Uterus (tissue), 3 donors: ENCODE measurements at regions not wholly inside any gene's neighbourhood (a gene's known extent, or its start where the extent isn't known, plus 50 kb on each side); places are given as distances from the start of the nearest gene placed in this dataset.

ENCODE experiments used
- DNase-seq, 2 donors: peaks; one replicate each; pipeline ENCODE4 v3.0.0-alpha.2; 2019 to 2020
- H3K27ac ChIP-seq, 2 donors: fragments of 200-600 bp; sonication (generic); 1 replicate in 1 of 2; 2 replicates in 1 of 2; pipeline ENCODE4 v1.5.1; 2016 to 2018
- H3K27me3 ChIP-seq, 2 donors: fragments of 200-600 bp; sonication (generic); one replicate each; pipeline ENCODE4 v1.5.1; 2018 to 2019; ENCODE audit warnings: control low read depth in 1 of 2
- H3K36me3 ChIP-seq, 2 donors: fragments of 200-600 bp; sonication (generic); one replicate each; pipeline ENCODE4 v1.5.1; 2019; ENCODE audit warnings: control low read depth in 1 of 2
- H3K4me1 ChIP-seq, 2 donors: fragments of 200-600 bp; sonication (generic); one replicate each; pipeline ENCODE4 v1.5.1; 2018 to 2019; ENCODE audit warnings: control low read depth in 1 of 2
- H3K4me3 ChIP-seq, 2 donors: fragments of 200-600 bp; sonication (generic); 1 replicate in 1 of 2; 2 replicates in 1 of 2; pipeline ENCODE4 v1.5.1; 2018 to 2019; ENCODE audit warnings: mild to moderate bottlenecking in 1 of 2
- H3K9me3 ChIP-seq, 2 donors: fragments of 200-600 bp; sonication (generic); one replicate each; pipeline ENCODE4 v1.5.1; 2019; ENCODE audit warnings: control low read depth in 1 of 2
- POLR2A ChIP-seq, 2 donors: fragments of 450-650 bp; IDR thresholded peaks; one replicate each; pipeline ENCODE4 v1.6.1; 2016; ENCODE audit warnings: antibody characterized with exemption in 2 of 2, mild to moderate bottlenecking in 1 of 2, moderate library complexity in 1 of 2
- intact Hi-C: fragments of 100-400 bp; cut with DNase I; formaldehyde crosslinking; loops from one replicate; pipeline ENCODE4 v1.15.1; 2023; ENCODE audit warnings: low total_unique reads
- TF ChIP-seq, protein P1 (sequence below), 4 experiments: fragments of 200-600 bp in 2 of 4; fragments of 450-650 bp in 2 of 4; sonication (generic) in 2 of 4; IDR thresholded peaks; one replicate each; pipeline ENCODE4 v1.5.1; 2016 to 2019; ENCODE audit warnings: antibody characterized with exemption in 4 of 4, mild to moderate bottlenecking in 2 of 4, moderate library complexity in 1 of 4
- donor health status: DM: yes; HTN: yes; CAD: no.

DNA sequence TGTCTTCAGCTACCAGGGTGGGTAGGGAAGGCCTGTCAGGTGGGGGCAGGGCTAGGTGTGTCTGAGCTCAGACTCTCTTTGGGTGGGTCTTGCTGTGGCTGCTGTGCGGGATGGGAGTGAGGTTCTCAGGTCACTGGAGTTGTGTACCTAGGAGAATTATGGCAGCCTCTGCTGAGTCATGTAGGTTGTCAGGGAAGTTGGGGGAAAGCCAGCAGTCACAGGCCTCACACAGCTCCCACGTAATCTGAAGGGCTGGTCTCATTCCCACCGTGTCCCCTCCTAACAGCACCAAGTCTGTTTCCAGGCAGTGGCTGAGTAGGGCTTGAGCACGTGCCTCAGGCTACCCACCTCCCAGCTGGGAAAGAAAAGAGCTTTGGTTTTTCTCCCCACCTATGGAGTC is 67.0 kb downstream of the CHCHD4 start:
- intact Hi-C loops, result no loop called here
- Histone ChIP-seq H3K36me3 (no peaks in the 10 kb centered on the region), H3K27ac (no peak overlapping the region), H3K4me3 (no peak overlapping the region), H3K4me1 (no peaks in the 10 kb centered on the region), H3K9me3 (peaks cover 0 to 3% of the 10 kb centered on the region in 2 donors), H3K27me3 (no peaks in the 10 kb centered on the region)
- DNase-seq, result no peak
- no peak for TF ChIP-seq POLR2A (IDR thresholded peaks at IDR 0.05)
- TF ChIP-seq, protein P1, sequence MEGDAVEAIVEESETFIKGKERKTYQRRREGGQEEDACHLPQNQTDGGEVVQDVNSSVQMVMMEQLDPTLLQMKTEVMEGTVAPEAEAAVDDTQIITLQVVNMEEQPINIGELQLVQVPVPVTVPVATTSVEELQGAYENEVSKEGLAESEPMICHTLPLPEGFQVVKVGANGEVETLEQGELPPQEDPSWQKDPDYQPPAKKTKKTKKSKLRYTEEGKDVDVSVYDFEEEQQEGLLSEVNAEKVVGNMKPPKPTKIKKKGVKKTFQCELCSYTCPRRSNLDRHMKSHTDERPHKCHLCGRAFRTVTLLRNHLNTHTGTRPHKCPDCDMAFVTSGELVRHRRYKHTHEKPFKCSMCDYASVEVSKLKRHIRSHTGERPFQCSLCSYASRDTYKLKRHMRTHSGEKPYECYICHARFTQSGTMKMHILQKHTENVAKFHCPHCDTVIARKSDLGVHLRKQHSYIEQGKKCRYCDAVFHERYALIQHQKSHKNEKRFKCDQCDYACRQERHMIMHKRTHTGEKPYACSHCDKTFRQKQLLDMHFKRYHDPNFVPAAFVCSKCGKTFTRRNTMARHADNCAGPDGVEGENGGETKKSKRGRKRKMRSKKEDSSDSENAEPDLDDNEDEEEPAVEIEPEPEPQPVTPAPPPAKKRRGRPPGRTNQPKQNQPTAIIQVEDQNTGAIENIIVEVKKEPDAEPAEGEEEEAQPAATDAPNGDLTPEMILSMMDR (IDR thresholded peaks at IDR 0.05), result no peak

DNA sequence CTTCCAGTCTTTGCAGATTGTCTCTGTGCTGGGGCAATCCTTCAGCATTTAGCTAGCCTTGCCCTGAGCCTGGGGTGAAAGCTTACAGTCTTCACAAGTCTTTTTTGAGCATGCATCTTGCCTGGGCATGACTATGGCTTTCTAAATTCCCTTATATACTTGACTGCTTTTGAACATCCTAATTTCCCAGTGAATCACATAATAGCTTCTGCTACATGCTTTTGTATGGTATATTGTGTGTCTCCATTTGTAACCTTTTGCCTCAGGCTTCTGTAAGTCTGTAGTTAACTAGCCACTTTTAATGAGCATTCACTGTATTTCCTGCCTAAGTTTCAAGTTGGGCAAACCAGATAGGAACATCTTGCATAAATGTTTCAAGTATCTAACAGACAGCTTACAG is 76.8 kb downstream of the CHCHD4 start:
- Histone ChIP-seq H3K27ac (no peak overlapping the region), H3K4me3 (no peak overlapping the region), H3K4me1 (no peaks in the 10 kb centered on the region), H3K9me3 (no peaks in the 10 kb centered on the region), H3K36me3 (no peaks in the 10 kb centered on the region), H3K27me3 (no peaks in the 10 kb centered on the region)
- no peak for DNase-seq
- TF ChIP-seq, protein P1 (IDR thresholded peaks at IDR 0.05), result no peak
- no peak for TF ChIP-seq POLR2A (IDR thresholded peaks at IDR 0.05)
- intact Hi-C loops, result no loop called here

DNA sequence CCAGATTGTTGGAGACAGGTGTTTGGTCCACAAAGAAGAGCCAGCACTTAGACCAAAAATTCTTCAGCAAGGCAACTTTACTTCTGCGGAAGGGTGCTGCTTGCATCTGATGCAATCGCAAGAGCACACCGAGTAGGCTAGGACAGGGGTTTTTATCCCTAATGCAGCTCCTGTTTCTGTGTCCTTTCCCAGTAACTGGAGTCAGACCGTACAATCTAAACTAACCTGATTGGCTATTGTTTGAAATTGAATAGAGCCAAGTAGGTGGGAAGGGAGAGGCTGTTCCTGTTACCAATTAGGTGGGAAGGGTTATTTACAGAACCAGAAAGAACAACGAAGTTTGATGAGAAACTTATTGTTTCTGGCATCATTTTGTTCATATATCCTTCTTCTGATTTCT is 77.6 kb downstream of the CHCHD4 start:
- no peak for TF ChIP-seq POLR2A (IDR thresholded peaks at IDR 0.05)
- TF ChIP-seq, protein P1 (IDR thresholded peaks at IDR 0.05), result no peak
- H3K4me1 ChIP-seq, result no peaks in the 10 kb centered on the region
- no peak overlapping the region for H3K27ac ChIP-seq
- DNase-seq, result no peak
- H3K4me3 ChIP-seq, result no peak overlapping the region
- H3K27me3 ChIP-seq, result no peaks in the 10 kb centered on the region
- no peaks in the 10 kb centered on the region for H3K36me3 ChIP-seq
- intact Hi-C loops, result no loop called here
- no peaks in the 10 kb centered on the region for H3K9me3 ChIP-seq

DNA sequence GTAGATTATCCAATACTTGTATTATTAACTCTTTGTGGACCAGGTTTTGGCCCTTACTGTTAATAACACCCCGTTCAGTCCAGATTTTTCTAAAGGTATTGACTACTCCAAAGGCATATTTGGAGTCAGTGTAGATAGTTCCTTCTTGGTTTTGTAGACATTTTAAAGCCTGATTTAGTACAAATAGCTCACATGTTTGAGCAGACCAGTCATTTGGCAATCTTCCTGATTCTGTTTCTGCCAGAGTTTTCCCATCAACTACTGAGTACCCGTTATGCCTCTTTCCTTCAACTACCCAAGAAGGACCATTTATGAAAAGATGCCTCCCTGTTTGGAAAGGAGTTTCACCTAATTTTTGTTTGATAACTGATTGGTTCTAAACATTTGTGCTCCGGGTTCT is 82.0 kb downstream of the CHCHD4 start:
- intact Hi-C loops, result no loop called here
- Histone ChIP-seq H3K4me3 (no peak overlapping the region), H3K27me3 (no peaks in the 10 kb centered on the region), H3K4me1 (no peaks in the 10 kb centered on the region), H3K9me3 (no peaks in the 10 kb centered on the region), H3K27ac (no peak overlapping the region), H3K36me3 (no peaks in the 10 kb centered on the region)
- no peak for TF ChIP-seq POLR2A (IDR thresholded peaks at IDR 0.05)
- TF ChIP-seq, protein P1 (IDR thresholded peaks at IDR 0.05), result no peak
- DNase-seq, result no peak

DNA sequence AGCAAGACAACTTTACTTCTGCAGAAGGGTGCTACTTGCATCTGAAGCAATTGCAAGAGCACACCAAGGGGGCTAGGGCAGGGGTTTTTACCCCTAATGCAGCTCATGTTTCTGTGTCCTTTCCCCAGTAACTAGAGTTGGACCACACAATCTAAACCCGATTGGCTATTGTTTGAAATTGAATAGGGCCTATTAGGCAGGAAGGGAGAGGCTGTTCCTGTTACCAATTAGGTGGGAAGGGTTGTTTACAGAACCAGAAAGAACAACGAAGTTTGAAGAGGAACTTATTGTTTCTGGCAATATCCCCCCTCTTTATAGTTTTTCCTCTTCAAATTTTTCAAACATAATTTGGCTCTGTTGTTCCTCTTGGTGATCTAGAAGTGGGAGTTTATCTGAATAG is 85.5 kb downstream of the CHCHD4 start:
- Histone ChIP-seq H3K27ac (no peak overlapping the region), H3K27me3 (no peaks in the 10 kb centered on the region), H3K9me3 (peaks cover 0 to 5% of the 10 kb centered on the region in 2 donors), H3K4me3 (no peak overlapping the region), H3K36me3 (no peaks in the 10 kb centered on the region), H3K4me1 (no peaks in the 10 kb centered on the region)
- TF ChIP-seq, protein P1 (IDR thresholded peaks at IDR 0.05), result no peak
- no peak for TF ChIP-seq POLR2A (IDR thresholded peaks at IDR 0.05)
- no peak for DNase-seq
- intact Hi-C loops, result no loop called here
